AG09309 (cell line): ENCODE measurements at regions not wholly inside any gene's neighbourhood (a gene's known extent, or its start where the extent isn't known, plus 50 kb on each side); places are given as distances from the start of the nearest gene placed in this dataset.

Source experiments
- DNase-seq: peaks from one replicate; pipeline ENCODE4 v3.0.0-alpha.2; 2010; ENCODE audit warnings: low read depth
- H3K4me3 ChIP-seq: 2 replicates; pipeline ENCODE4 v1.5.1; 2011; ENCODE audit warnings: mild to moderate bottlenecking, low read depth, low read length, moderate library complexity; ENCODE audit not compliant: control insufficient read depth
- CTCF ChIP-seq: IDR thresholded peaks from 2 replicates; pipeline ENCODE4 v1.5.1; 2011; ENCODE audit warnings: mild to moderate bottlenecking, low read depth, low read length, inconsistent platforms; ENCODE audit not compliant: insufficient read depth, control insufficient read depth; ENCODE audit errors: missing control alignments

DNA sequence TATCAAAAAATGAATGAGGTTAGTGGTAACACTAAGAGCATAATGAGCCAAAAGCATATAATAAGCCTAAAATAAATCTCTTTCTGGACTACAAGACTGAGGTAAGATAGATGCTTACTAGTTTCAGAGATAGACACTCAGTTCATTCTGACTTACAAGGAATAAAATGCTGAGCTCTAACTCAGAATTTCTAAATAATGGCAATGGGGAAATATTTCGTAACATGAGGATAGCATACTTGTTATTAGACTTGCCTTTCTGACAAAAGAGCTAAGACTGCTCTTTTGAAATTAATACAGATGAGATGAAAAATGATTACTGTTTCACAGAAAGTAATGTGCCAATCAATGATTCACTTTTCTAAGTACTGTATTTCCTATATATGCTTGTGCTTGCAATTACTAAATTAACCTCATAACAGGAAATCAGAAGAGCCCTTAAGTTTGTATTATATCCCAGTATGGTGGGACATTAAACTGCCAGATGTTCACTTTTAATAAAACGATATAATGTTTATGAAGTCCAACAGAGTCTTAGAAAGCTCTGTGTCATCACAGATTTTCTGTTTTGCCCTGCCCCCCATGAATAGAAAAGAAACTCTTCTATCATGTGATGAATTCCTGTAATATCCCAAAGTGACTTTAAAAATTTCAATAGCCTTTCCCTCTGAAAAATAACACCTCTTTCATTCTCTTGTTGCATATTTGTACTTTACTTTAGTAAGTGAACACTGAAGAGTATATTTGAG lies 2771.0 kb upstream of the PCDH20 start:
- no peak overlapping the region for H3K4me3 ChIP-seq
- no peak for TF ChIP-seq CTCF
- DNase-seq: no peak

- TF ChIP-seq CTCF: no peak
- H3K4me3 ChIP-seq: no peak overlapping the region
- DNase-seq: no peak
Measured at GRCh38 chr13:64186071-64186470, 2770.4 kb upstream of the PCDH20 start.

DNA sequence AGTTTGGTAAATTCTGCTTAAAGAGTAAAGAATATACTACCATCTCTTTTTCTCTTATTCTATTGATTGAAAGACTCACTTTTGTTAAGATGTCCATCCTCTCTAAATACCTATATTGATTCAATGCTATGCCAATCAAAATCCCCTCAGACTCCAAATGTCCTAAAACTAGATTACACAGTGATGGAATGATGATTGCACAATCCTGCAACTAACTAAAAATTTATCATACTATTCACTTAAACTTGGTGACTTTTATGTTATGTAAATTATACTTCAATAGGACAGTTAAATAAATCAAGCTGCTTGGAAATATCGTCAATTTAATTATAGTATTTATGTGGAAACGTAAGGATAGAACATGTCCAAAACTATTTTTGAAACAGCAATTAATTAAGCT lies 2765.1 kb upstream of the PCDH20 start:
- DNase-seq: no peak
- TF ChIP-seq CTCF: no peak
- H3K4me3 ChIP-seq: no peak overlapping the region

DNA sequence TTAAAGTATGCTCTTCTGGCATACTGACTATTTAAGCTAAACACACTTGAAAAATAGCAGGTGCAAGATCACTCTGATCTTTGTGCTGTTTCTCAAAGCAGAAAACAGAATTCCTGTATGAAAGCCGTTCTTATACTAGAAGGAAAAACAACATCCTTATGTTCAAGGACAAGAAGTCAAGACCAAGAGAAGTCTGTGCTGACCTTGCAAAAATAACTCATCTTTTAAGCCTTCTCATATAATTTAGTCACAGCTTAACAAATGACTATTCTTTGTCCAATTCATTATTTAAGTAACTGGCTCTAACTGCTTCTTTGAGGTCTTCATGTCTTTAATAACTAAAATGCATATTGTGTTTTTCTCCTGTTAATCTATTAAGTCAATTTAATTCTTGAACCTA lies 2750.2 kb upstream of the PCDH20 start:
- no peak for DNase-seq
- H3K4me3 ChIP-seq: no peak overlapping the region
- no peak for TF ChIP-seq CTCF

DNA sequence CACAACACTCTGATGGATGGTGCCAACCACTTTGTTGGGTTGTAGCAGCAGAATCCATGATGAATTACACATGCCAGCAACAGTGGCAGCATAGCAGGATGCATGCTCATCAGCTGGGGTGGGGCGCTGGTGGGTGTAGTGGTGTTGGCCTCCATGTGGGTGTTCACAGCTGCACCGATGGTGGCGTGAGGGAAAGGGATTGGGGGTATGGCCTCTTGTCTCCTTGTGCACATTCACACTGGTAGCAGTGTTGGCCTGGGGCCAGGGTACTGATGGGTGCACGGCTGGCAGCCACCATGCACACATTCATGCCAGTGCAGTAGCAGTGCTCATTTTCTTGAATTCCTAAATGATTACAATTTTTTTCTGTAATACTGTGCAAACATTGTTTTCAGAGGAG lies 2748.8 kb upstream of the PCDH20 start:
- no peak overlapping the region for H3K4me3 ChIP-seq
- no peak for TF ChIP-seq CTCF
- DNase-seq: no peak

DNA sequence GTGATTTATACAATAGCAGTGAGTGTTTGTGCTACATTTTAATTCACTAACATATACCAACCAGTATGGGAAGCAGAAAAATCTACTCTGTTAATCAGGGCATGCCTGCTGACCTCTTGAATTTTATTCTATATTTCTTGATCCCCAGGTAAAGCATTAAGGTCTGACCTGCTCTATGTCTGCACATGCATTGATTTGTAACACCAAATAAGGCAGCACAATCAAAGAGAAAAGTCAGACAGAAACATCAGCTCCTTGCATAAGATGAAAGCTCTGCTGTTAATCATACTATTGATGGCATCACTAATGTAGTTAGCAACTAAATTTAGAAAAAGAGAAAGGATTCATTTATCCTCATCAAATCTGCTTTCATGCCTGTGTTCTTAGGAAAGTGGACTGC lies 2744.8 kb upstream of the PCDH20 start:
- DNase-seq: no peak
- no peak overlapping the region for H3K4me3 ChIP-seq
- TF ChIP-seq CTCF: no peak
